ENCODE measurements at regions not wholly inside any gene's neighbourhood (a gene's known extent, or its start where the extent isn't known, plus 50 kb on each side); places are given as distances from the start of the nearest gene placed in this dataset.
A peak's percentile ranks its signal among the peaks of the same experiment; 100 is the strongest.
"Not testable (repeated sequence)": the region's sequence is repeated elsewhere in the genome, so short reads cannot be mapped to it uniquely, and the experiment has no call there.

DNA sequence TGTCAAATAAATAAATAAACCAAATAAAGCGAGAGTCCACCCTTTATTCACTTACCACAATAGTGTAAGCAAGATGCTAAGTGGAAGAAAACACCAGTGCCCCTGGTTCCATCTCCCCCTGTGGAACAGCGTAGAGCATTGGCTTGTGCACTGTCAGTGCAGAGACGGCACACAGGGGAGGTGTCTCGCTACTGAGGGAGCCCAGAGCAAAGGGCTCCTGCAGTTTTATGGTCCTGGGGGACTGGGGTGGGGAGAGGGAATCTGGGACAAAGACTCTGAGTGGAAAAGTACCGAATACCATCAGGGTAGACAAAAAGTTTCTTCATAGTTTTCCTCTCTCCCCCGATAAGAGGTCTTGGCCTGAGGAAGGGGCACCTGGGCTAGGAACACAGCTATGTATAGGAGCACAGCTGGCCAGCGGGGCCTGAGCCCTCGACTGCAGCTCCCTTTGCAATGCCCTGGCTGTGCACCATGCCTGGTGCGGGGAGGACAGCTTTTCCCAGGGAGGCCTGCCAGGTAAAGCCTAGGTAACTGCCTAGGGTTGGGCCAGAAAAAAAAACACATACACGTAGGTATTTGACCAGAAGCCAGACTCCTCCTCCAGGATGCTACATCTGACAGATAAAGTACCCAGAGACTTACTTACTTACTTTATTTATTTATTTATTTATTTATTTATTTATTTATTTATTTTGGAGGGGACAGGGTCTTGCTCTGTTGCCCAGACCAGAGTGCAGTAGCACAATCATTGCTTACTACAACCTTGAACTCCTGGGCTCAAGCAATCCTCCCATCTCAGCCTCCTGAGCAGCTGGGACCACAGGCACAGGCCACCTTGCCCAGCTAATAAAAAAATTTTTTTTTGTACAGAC, 88.8 kb upstream of the KIF5B start:
- Histone ChIP-seq H3K4me3 (ENCODE audit: low read length in 2 of 2) (peak overlapping the region in 1 of 2 donors; percentile 13), H3K27me3 (ENCODE audit: control insufficient read depth in 2 of 2, insufficient read depth in 2 of 2, low read length in 2 of 2) (no peaks in the 10 kb centered on the region), H3K9ac (ENCODE audit: low read depth in 1 of 2, low read length in 2 of 2) (peak overlapping the region; percentile 37 to 56), H3K36me3 (ENCODE audit: control insufficient read depth in 2 of 2, insufficient read depth in 2 of 2, low read length in 2 of 2) (no peaks in the 10 kb centered on the region), H3K9me3 (ENCODE audit: control insufficient read depth in 2 of 2, low read length in 2 of 2) (no peaks in the 10 kb centered on the region), H3K27ac (ENCODE audit: low read depth in 2 of 2, low read length in 2 of 2) (peak overlapping the region; percentile 66 to 81), H3K4me1 (ENCODE audit: control insufficient read depth in 2 of 2, insufficient read depth in 2 of 2, low read length in 2 of 2) (peaks cover 18 to 23% of the 10 kb centered on the region in 2 donors)

DNA sequence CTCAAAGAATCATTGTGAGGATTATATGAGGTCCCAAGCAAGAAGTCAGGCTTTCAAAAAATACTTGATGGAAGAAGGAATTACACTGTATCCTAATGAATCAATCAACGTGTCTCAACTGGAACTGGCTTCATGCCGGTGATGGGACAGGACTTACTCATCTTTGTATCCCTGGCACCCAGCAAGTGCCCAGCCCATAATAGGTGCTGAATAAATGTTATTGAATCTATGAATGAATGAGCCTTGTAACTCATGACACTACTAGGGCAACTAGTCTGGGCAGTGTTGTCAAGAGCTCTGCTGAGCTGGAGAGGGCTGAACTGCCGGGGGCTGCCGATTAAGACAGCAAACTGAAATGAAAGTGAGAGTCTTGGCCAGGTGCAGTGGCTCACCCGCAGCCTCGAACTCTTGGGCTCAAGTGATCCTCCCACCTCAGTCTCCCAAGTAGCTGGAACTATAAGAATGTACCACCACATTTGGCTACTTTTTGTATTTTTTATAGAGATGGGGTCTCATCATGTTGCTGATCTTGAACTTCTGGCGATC, 87.2 kb upstream of the KIF5B start:
- H3K4me3 ChIP-seq (ENCODE audit: low read length in 2 of 2): no peak overlapping the region
- peaks cover 27 to 33% of the 10 kb centered on the region in 2 donors for H3K4me1 ChIP-seq (ENCODE audit: control insufficient read depth in 2 of 2, insufficient read depth in 2 of 2, low read length in 2 of 2)
- H3K9me3 ChIP-seq (ENCODE audit: control insufficient read depth in 2 of 2, low read length in 2 of 2): no peaks in the 10 kb centered on the region
- H3K9ac ChIP-seq (ENCODE audit: low read depth in 1 of 2, low read length in 2 of 2): no peak overlapping the region
- H3K27ac ChIP-seq (ENCODE audit: low read depth in 2 of 2, low read length in 2 of 2): no peak overlapping the region
- H3K36me3 ChIP-seq (ENCODE audit: control insufficient read depth in 2 of 2, insufficient read depth in 2 of 2, low read length in 2 of 2): no peaks in the 10 kb centered on the region
- no peaks in the 10 kb centered on the region for H3K27me3 ChIP-seq (ENCODE audit: control insufficient read depth in 2 of 2, insufficient read depth in 2 of 2, low read length in 2 of 2)

DNA sequence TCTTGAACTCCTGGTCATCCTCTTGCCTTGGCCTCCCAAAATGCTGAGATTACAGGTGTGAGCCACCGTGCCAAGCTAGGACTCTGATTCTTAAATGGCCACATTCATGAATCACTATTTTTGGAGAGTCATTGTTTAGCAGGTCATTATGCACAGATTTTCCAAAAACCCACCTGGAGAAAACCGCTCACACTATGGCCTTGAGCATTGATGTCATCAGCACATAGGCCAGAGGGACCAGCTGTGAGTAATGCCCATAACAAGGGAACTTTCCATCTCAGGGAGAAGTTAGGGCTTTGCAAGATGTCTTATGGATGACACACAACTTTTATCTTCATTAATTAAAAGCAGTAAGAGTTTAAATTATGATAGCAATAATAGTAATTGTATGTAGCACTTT, 86.4 kb upstream of the KIF5B start:
- Histone ChIP-seq H3K4me3 (ENCODE audit: low read length in 2 of 2) (no peak overlapping the region), H3K9ac (ENCODE audit: low read depth in 1 of 2, low read length in 2 of 2) (no peak overlapping the region), H3K27ac (ENCODE audit: low read depth in 2 of 2, low read length in 2 of 2) (no peak overlapping the region), H3K9me3 (ENCODE audit: control insufficient read depth in 2 of 2, low read length in 2 of 2) (no peaks in the 10 kb centered on the region), H3K36me3 (ENCODE audit: control insufficient read depth in 2 of 2, insufficient read depth in 2 of 2, low read length in 2 of 2) (no peaks in the 10 kb centered on the region), H3K4me1 (ENCODE audit: control insufficient read depth in 2 of 2, insufficient read depth in 2 of 2, low read length in 2 of 2) (peaks cover 28 to 34% of the 10 kb centered on the region in 2 donors), H3K27me3 (ENCODE audit: control insufficient read depth in 2 of 2, insufficient read depth in 2 of 2, low read length in 2 of 2) (no peaks in the 10 kb centered on the region)

DNA sequence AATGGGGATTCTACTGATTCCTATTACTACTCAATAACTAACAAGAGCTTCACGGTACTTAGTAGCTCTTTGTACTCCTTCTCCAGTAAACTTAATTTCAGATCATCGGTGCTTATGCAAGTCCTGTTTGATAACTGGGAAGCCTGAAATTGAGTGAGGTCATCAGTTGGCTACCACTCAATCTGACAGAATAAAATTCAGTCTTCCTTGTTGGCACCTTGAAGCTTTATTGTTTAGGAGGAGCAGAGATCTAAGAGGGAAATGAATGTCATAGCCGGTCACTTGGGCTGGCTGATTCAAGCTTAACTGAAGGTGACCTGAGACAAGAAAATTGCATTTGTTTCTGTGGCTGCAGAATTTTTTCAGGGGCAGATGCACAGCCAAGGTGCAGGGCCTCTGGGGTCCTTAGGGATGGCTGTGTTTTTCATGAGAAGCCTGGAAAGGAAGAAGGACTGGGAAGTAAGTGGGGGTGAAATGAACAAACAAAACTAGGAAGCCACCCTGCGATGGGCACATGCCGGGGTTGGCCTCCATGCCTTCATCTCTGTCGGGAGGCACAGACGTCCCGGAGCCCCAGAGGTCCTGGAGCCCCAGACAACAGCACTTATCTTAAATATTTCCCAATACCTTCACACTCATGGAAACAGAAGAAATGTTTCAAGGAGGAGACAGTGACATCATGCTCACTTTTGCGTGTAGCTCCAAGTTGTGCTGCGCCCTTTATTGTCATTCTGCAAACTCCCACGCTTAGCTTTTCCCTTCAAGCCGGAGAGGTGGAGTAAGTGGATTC, 85.0 kb upstream of the KIF5B start:
- H3K9ac ChIP-seq (ENCODE audit: low read depth in 1 of 2, low read length in 2 of 2): peak overlapping the region; percentile 47 to 55
- peaks cover 31 to 41% of the 10 kb centered on the region in 2 donors for H3K4me1 ChIP-seq (ENCODE audit: control insufficient read depth in 2 of 2, insufficient read depth in 2 of 2, low read length in 2 of 2)

DNA sequence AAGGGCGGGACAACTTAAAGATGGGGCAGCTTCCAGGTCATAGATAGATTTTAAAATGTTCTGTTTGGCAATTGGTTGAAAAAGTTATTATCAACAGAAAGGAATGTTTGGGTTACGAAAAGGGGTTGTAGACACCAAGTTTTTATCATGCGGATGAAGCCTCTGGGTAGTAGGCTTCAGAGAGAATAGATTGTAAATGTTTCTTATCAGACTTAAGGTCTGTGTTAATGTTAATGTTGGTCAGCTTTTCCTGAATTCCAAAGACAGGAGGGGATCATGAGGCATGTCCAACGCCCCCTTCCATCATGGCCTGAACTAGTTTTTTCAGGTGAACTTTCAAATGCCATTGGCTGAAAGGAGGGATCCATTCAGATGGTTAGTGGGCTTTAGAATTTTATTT, 84.2 kb upstream of the KIF5B start:
- H3K9ac ChIP-seq (ENCODE audit: low read depth in 1 of 2, low read length in 2 of 2): peak overlapping the region in 1 of 2 donors; percentile 34
- H3K4me3 ChIP-seq (ENCODE audit: low read length in 2 of 2): no peak overlapping the region
- H3K4me1 ChIP-seq (ENCODE audit: control insufficient read depth in 2 of 2, insufficient read depth in 2 of 2, low read length in 2 of 2): peaks cover 29 to 41% of the 10 kb centered on the region in 2 donors
- no peaks in the 10 kb centered on the region for H3K27me3 ChIP-seq (ENCODE audit: control insufficient read depth in 2 of 2, insufficient read depth in 2 of 2, low read length in 2 of 2)
- H3K27ac ChIP-seq (ENCODE audit: low read depth in 2 of 2, low read length in 2 of 2): peak overlapping the region; percentile 88 to 92
- H3K36me3 ChIP-seq (ENCODE audit: control insufficient read depth in 2 of 2, insufficient read depth in 2 of 2, low read length in 2 of 2): no peaks in the 10 kb centered on the region
- no peaks in the 10 kb centered on the region for H3K9me3 ChIP-seq (ENCODE audit: control insufficient read depth in 2 of 2, low read length in 2 of 2)

More for the DNA sequence above, 85.0 kb upstream of the KIF5B start:
- no peaks in the 10 kb centered on the region for H3K9me3 ChIP-seq (ENCODE audit: control insufficient read depth in 2 of 2, low read length in 2 of 2)
- H3K27me3 ChIP-seq (ENCODE audit: control insufficient read depth in 2 of 2, insufficient read depth in 2 of 2, low read length in 2 of 2): no peaks in the 10 kb centered on the region
- peak overlapping the region; percentile 88 to 92 for H3K27ac ChIP-seq (ENCODE audit: low read depth in 2 of 2, low read length in 2 of 2)
- H3K36me3 ChIP-seq (ENCODE audit: control insufficient read depth in 2 of 2, insufficient read depth in 2 of 2, low read length in 2 of 2): no peaks in the 10 kb centered on the region
- peak overlapping the region; percentile 19 to 48 for H3K4me3 ChIP-seq (ENCODE audit: low read length in 2 of 2)

DNA sequence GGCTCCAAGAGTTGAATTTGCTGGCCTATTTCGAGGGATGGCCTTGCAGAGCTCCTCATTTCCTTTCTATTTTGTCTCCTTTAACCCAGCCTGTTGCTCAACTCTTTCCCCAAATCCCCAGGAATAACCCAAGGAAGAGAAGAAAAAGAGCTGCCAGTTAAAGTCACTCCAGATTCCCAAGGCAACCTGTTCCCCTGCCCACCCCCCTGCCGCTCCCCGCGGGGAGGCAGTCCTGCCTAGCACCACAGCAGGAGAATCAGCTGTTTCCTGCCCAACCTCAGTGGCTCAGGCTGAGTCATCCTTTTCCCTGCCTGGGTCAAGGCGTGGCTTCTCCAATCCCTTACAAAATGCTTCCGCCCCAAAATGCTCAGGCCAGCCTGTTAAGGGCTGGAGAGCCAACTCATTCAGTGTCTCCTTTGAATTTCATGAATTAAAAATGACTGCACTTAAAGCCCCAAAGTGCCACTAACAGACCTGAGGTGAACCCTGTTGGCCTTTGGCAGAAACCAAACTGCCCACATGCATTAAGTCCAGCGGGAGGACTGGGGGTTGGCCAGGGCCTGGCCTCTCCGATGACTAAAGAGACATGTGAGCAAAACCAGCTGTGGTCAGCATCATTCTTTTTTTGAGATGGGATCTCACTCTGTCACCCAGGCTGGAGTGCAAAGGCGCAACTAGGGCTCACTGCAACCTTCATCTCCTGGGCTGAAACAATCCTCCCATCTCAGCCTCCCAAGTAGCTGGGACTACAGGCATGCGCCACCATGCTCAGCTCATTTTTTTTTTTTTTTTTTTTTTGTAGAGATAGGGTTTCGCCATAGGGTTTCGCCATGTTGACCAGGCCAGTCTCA, 83.2 kb upstream of the KIF5B start:
- peak overlapping the region in 1 of 2 donors; percentile 3 for H3K4me3 ChIP-seq (ENCODE audit: low read length in 2 of 2)
- peak overlapping the region; percentile 22 to 34 for H3K9ac ChIP-seq (ENCODE audit: low read depth in 1 of 2, low read length in 2 of 2)
- no peaks in the 10 kb centered on the region for H3K9me3 ChIP-seq (ENCODE audit: control insufficient read depth in 2 of 2, low read length in 2 of 2)
- peak overlapping the region; percentile 72 to 92 for H3K27ac ChIP-seq (ENCODE audit: low read depth in 2 of 2, low read length in 2 of 2)
- H3K27me3 ChIP-seq (ENCODE audit: control insufficient read depth in 2 of 2, insufficient read depth in 2 of 2, low read length in 2 of 2): no peaks in the 10 kb centered on the region
- H3K4me1 ChIP-seq (ENCODE audit: control insufficient read depth in 2 of 2, insufficient read depth in 2 of 2, low read length in 2 of 2): peaks cover 23 to 35% of the 10 kb centered on the region in 2 donors
- no peaks in the 10 kb centered on the region for H3K36me3 ChIP-seq (ENCODE audit: control insufficient read depth in 2 of 2, insufficient read depth in 2 of 2, low read length in 2 of 2)

DNA sequence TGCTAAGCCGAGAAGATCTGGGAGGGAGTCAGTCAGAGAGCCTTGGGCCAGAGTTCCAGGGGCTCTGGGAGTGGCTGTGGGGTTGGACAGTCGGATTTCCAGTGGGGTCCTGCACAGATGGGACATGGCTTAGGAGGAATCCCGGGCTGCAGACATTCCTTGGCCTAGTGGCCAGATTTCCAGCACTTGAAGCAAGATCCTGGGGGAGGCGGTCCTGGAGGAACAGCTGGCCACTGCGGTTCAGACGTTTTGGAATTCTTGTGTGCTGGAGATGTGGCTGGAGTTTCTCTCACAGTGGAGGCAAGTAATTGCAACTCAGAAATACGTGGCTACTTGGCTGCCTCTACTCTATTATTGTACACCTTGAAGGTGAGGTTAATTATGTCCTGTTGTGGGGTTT, 80.7 kb upstream of the KIF5B start:
- not testable (repeated sequence) for H3K9ac ChIP-seq (ENCODE audit: low read depth in 1 of 2, low read length in 2 of 2); H3K36me3 ChIP-seq (ENCODE audit: control insufficient read depth in 2 of 2, insufficient read depth in 2 of 2, low read length in 2 of 2); H3K27me3 ChIP-seq (ENCODE audit: control insufficient read depth in 2 of 2, insufficient read depth in 2 of 2, low read length in 2 of 2); H3K9me3 ChIP-seq (ENCODE audit: control insufficient read depth in 2 of 2, low read length in 2 of 2); H3K27ac ChIP-seq (ENCODE audit: low read depth in 2 of 2, low read length in 2 of 2); H3K4me3 ChIP-seq (ENCODE audit: low read length in 2 of 2)
- H3K4me1 ChIP-seq (ENCODE audit: control insufficient read depth in 2 of 2, insufficient read depth in 2 of 2, low read length in 2 of 2): peaks cover 27 to 44% of the 10 kb centered on the region in 2 donors

DNA sequence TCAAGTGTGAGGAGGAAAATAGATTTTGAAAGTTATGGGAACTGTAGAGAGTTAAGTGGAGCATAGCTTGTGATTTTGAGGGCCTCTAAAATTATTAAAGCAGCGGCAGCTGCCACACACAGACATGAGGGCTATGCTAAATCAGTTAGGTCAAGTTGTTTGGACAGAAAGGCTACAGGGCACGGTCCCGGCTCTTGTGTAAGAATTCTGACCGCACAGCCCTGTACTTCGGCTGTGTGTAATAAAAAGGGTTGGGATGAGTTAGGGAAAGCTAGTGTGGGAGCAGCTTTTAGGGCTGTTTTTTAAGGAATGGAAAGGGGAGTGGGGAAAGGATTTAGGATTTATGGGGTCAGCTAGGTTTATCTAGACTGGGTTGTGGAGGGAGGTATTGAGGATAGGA, 79.6 kb upstream of the KIF5B start:
- H3K27me3 ChIP-seq (ENCODE audit: control insufficient read depth in 2 of 2, insufficient read depth in 2 of 2, low read length in 2 of 2); H3K9ac ChIP-seq (ENCODE audit: low read depth in 1 of 2, low read length in 2 of 2); H3K9me3 ChIP-seq (ENCODE audit: control insufficient read depth in 2 of 2, low read length in 2 of 2); H3K4me3 ChIP-seq (ENCODE audit: low read length in 2 of 2); H3K27ac ChIP-seq (ENCODE audit: low read depth in 2 of 2, low read length in 2 of 2); H3K36me3 ChIP-seq (ENCODE audit: control insufficient read depth in 2 of 2, insufficient read depth in 2 of 2, low read length in 2 of 2): not testable (repeated sequence)
- peaks cover 27 to 47% of the 10 kb centered on the region in 2 donors for H3K4me1 ChIP-seq (ENCODE audit: control insufficient read depth in 2 of 2, insufficient read depth in 2 of 2, low read length in 2 of 2)

DNA sequence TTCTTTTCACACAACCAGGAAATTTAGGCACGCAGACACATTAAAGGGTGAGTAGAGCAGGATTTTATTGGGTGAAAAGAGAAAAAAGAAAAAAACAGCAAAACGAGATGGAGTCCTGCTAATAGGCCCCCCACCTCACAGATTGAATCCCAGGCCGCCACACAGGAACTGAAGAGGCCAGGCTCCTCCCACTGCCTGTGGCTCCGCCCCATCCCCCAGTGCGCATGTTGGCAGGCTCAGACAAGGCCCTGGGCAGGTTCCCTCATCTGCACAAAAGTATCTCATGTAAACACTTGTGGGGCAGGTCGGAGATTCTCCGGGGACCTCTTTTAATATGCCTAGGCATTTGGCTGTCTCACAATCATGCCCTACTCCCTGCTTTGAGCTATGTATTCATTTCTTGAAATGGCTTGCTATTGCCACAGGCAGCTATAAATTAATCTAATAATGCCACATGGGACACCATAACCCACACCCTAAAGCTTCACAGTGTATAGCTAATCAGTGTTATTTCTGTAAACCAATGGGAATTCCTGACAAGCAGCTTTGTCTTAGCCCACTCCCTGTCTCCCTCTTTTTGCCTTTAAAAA, 76.2 kb upstream of the KIF5B start:
- peak overlapping the region in 1 of 2 donors; percentile 48 for H3K27ac ChIP-seq (ENCODE audit: low read depth in 2 of 2, low read length in 2 of 2)
- H3K36me3 ChIP-seq (ENCODE audit: control insufficient read depth in 2 of 2, insufficient read depth in 2 of 2, low read length in 2 of 2): no peaks in the 10 kb centered on the region
- peaks cover 17 to 36% of the 10 kb centered on the region in 2 donors for H3K4me1 ChIP-seq (ENCODE audit: control insufficient read depth in 2 of 2, insufficient read depth in 2 of 2, low read length in 2 of 2)
- no peaks in the 10 kb centered on the region for H3K27me3 ChIP-seq (ENCODE audit: control insufficient read depth in 2 of 2, insufficient read depth in 2 of 2, low read length in 2 of 2)
- peak overlapping the region in 1 of 2 donors; percentile 14 for H3K9ac ChIP-seq (ENCODE audit: low read depth in 1 of 2, low read length in 2 of 2)
- no peak overlapping the region for H3K4me3 ChIP-seq (ENCODE audit: low read length in 2 of 2)
- no peaks in the 10 kb centered on the region for H3K9me3 ChIP-seq (ENCODE audit: control insufficient read depth in 2 of 2, low read length in 2 of 2)
